GM12865 (cell line): ENCODE measurements at regions not wholly inside any gene's neighbourhood (a gene's known extent, or its start where the extent isn't known, plus 50 kb on each side); places are given as distances from the start of the nearest gene placed in this dataset.
A peak's percentile ranks its signal among the peaks of the same experiment; 100 is the strongest.

Experiments
- DNase-seq: peaks from one replicate; pipeline ENCODE4 v3.0.0; 2010; ENCODE audit warnings: low read depth
- H3K4me3 ChIP-seq: 2 replicates; pipeline ENCODE4 v1.5.1; 2011; ENCODE audit warnings: mild to moderate bottlenecking, low read depth, low read length, control low read depth
- CTCF ChIP-seq: IDR thresholded peaks from 2 replicates; pipeline ENCODE4 v1.5.1; 2011; ENCODE audit warnings: low read length, control low read depth, low read depth, inconsistent platforms; ENCODE audit not compliant: insufficient read depth; ENCODE audit errors: missing control alignments

- H3K4me3 ChIP-seq, result no peak overlapping the region
- DNase-seq, result no peak
- TF ChIP-seq CTCF, result no peak
These were observed 129.4 kb upstream of the RAB12 start for GRCh38 chr18:8479789-8480188.

GRCh38 chr18:8480506-8481328 lies 128.5 kb upstream of the RAB12 start:
- peak; percentile 34 for TF ChIP-seq CTCF
- DNase-seq, result peak; percentile 33
- H3K4me3 ChIP-seq, result no peak overlapping the region

- no peak for TF ChIP-seq CTCF
- no peak overlapping the region for H3K4me3 ChIP-seq
- DNase-seq, result no peak
These were observed 124.3 kb upstream of the RAB12 start for GRCh38 chr18:8484951-8485350.

GRCh38 chr18:8489761-8490160 lies 119.5 kb upstream of the RAB12 start:
- DNase-seq, result no peak
- no peak overlapping the region for H3K4me3 ChIP-seq
- TF ChIP-seq CTCF, result no peak

- H3K4me3 ChIP-seq, result no peak overlapping the region
- DNase-seq, result no peak
- no peak for TF ChIP-seq CTCF
These were observed 117.7 kb upstream of the RAB12 start for GRCh38 chr18:8491516-8491915.

- no peak for DNase-seq
- no peak overlapping the region for H3K4me3 ChIP-seq
- TF ChIP-seq CTCF, result no peak
These were observed 116.1 kb upstream of the RAB12 start for GRCh38 chr18:8493141-8493540.

GRCh38 chr18:8496186-8496585 lies 113.1 kb upstream of the RAB12 start:
- H3K4me3 ChIP-seq, result no peak overlapping the region
- no peak for DNase-seq
- TF ChIP-seq CTCF, result no peak
